Chondrocyte (in vitro differentiated cells): ENCODE measurements at regions not wholly inside any gene's neighbourhood (a gene's known extent, or its start where the extent isn't known, plus 50 kb on each side); places are given as distances from the start of the nearest gene placed in this dataset.
A peak's percentile ranks its signal among the peaks of the same experiment; 100 is the strongest.
"Not testable (repeated sequence)": the region's sequence is repeated elsewhere in the genome, so short reads cannot be mapped to it uniquely, and the experiment has no call there.

Experiments used
- DNase-seq: peaks from one replicate; pipeline ENCODE4 v3.0.0; 2021; ENCODE audit warnings: mixed read lengths, low spot score
- H3K27ac Mint-ChIP-seq: one replicate; pipeline ENCODE4 v1.8.0; 2021; ENCODE audit warnings: mild to moderate bottlenecking, moderate library complexity, mixed read lengths; ENCODE audit not compliant: unreplicated experiment
- H3K27me3 Mint-ChIP-seq: 2 replicates; pipeline ENCODE4 v1.8.0; 2021; ENCODE audit warnings: low read depth, mixed read lengths
- H3K36me3 Mint-ChIP-seq: 2 replicates; pipeline ENCODE4 v1.8.0; 2021; ENCODE audit warnings: low read depth, mixed read lengths
- H3K4me1 Mint-ChIP-seq: 2 replicates; pipeline ENCODE4 v1.8.0; 2021; ENCODE audit warnings: low read depth, mild to moderate bottlenecking, mixed read lengths
- H3K4me3 Mint-ChIP-seq: one replicate; pipeline ENCODE4 v1.8.0; 2021; ENCODE audit warnings: mild to moderate bottlenecking, moderate library complexity, mixed read lengths; ENCODE audit not compliant: unreplicated experiment
- H3K9me3 Mint-ChIP-seq: 2 replicates; pipeline ENCODE4 v1.8.0; 2021; ENCODE audit warnings: low read depth, mixed read lengths
- CTCF ChIP-seq: fragments of 200-600 bp; sonication (generic); IDR thresholded peaks from 2 replicates; pipeline ENCODE4 v1.5.0; 2021; ENCODE audit warnings: antibody characterized with exemption, mild to moderate bottlenecking, moderate library complexity

DNA sequence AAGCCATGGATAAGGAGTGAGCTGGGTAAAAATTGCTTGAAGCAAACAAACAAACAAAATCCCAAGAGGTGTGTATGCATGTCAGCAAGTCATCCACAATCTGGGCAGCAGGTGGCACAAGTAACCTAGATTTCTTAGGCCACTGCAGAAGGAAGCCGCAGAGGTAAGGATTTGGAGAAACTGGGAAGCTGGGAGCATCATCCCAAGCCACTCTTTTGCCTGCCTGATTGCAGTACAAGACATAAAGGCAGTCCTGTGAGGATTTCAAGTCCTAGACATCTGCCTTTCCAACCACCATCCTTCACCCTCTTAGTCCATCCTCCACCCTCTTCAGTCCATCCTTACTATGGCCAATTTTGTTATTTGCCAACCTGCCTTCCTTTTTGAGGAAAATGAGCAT, 67.2 kb upstream of the BMAL1 start:
- DNase-seq = no peak
- Mint-ChIP-seq H3K36me3 (no peaks in the 10 kb centered on the region), H3K4me1 (peaks cover 27% of the 10 kb centered on the region), H3K27me3 (no peaks in the 10 kb centered on the region), H3K27ac (no peak overlapping the region), H3K9me3 (no peaks in the 10 kb centered on the region), H3K4me3 (no peak overlapping the region)
- TF ChIP-seq CTCF = peak; percentile 91

DNA sequence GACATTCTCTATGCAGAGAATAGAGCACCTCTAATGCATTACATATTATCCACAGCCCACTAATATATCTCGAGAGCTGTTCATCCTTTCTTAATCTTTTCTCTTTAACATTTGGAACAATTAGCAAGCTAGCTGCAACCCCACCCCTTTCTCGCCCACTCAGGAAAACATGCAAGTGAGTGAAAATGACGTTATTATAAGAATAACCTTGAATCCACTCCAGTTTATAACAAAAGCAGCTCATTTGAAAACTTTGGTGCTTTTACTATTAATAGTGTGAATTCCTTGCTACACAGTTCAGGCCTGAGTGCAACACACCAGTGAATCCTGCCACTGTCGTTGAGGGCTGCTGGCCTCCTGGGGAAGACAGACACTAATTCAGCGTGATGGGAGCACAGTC, 63.3 kb upstream of the BMAL1 start:
- Mint-ChIP-seq H3K4me3 (no peak overlapping the region), H3K36me3 (no peaks in the 10 kb centered on the region), H3K9me3 (no peaks in the 10 kb centered on the region), H3K4me1 (peaks cover 42% of the 10 kb centered on the region), H3K27me3 (no peaks in the 10 kb centered on the region), H3K27ac (peak overlapping the region; percentile 43)
- no peak for DNase-seq
- no peak for TF ChIP-seq CTCF

- no peaks in the 10 kb centered on the region for H3K9me3 Mint-ChIP-seq
- no peak for DNase-seq
- H3K27me3 Mint-ChIP-seq = no peaks in the 10 kb centered on the region
- TF ChIP-seq CTCF = no peak
- H3K27ac Mint-ChIP-seq = peak overlapping the region; percentile 43
- no peaks in the 10 kb centered on the region for H3K36me3 Mint-ChIP-seq
- peaks cover 42% of the 10 kb centered on the region for H3K4me1 Mint-ChIP-seq
- no peak overlapping the region for H3K4me3 Mint-ChIP-seq
Measured at GRCh38 chr11:13215149-13215548, 62.4 kb upstream of the BMAL1 start.

- H3K27me3 Mint-ChIP-seq = no peaks in the 10 kb centered on the region
- peak overlapping the region; percentile 96 for H3K27ac Mint-ChIP-seq
- peak; percentile 97 for DNase-seq
- no peaks in the 10 kb centered on the region for H3K9me3 Mint-ChIP-seq
- TF ChIP-seq CTCF = peak; percentile 30
- peak overlapping the region; percentile 42 for H3K4me3 Mint-ChIP-seq
- no peaks in the 10 kb centered on the region for H3K36me3 Mint-ChIP-seq
- H3K4me1 Mint-ChIP-seq = peaks cover 42% of the 10 kb centered on the region
Measured at GRCh38 chr11:13216019-13216710, 61.4 kb upstream of the BMAL1 start.

DNA sequence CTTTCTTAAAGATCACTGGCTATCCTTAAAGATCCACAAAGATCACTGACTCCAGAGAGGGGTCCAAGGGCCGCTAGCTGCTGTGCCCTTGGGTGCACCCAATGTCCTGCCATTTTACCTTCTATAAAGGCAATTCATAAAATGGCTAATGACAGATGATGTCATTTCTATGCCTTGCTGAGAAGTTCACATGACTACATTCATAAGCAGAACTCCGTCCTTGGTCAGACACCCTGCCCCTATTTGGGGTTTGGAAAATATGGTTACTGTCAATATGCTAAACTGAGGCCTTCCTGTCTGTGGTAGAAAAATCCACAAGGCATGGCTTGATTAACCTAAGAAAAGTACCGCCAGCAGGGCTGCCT, 60.9 kb upstream of the BMAL1 start:
- no peaks in the 10 kb centered on the region for H3K9me3 Mint-ChIP-seq
- H3K4me1 Mint-ChIP-seq = peaks cover 44% of the 10 kb centered on the region
- DNase-seq = no peak
- no peaks in the 10 kb centered on the region for H3K36me3 Mint-ChIP-seq
- H3K27me3 Mint-ChIP-seq = no peaks in the 10 kb centered on the region
- H3K4me3 Mint-ChIP-seq = no peak overlapping the region
- H3K27ac Mint-ChIP-seq = peak overlapping the region; percentile 96
- TF ChIP-seq CTCF = no peak

- not testable (repeated sequence) for H3K9me3 Mint-ChIP-seq, H3K36me3 Mint-ChIP-seq, H3K27me3 Mint-ChIP-seq, DNase-seq, H3K27ac Mint-ChIP-seq, H3K4me3 Mint-ChIP-seq
- peaks cover 53% of the 10 kb centered on the region for H3K4me1 Mint-ChIP-seq
Measured at GRCh38 chr11:13218685-13219084, 58.9 kb upstream of the BMAL1 start.
